COLO668 (cell line): ENCODE measurements at regions not wholly inside any gene's neighbourhood (a gene's known extent, or its start where the extent isn't known, plus 50 kb on each side); places are given as distances from the start of the nearest gene placed in this dataset.

Source experiments
- DNase-seq: peaks from one replicate; lab custom pipeline; 2025; ENCODE audit not compliant: unreplicated experiment; lab: John Stamatoyannopoulos, UW

GRCh38 chr4:100130964-100131363 lies 59.3 kb downstream of the DDIT4L start:
- no peak for DNase-seq

GRCh38 chr4:100130491-100130890 lies 59.8 kb downstream of the DDIT4L start:
- no peak for DNase-seq

DNA sequence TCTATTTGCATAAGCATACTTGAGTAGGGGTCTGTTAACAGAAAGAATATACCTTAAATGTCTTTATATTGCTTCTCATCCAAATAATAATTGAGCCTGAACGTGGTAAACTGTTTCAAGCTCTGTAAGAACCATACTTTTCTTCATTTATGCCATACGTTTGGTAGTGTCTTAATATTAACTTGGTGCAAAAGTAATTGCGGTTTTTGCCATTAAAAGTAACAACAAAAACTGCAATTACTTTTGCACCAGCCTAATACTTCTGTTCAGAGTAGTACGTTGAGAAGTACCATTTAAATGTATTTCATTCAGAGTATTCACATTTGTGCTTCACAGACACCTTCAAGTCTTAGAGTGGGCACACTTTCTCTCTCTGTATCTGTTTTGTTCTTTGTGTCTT lies 60.5 kb downstream of the DDIT4L start:
- no peak for DNase-seq

- DNase-seq = no peak
These were observed 61.9 kb downstream of the DDIT4L start for GRCh38 chr4:100128338-100128737.

GRCh38 chr4:100124715-100125114 lies 65.6 kb downstream of the DDIT4L start:
- DNase-seq = no peak

DNA sequence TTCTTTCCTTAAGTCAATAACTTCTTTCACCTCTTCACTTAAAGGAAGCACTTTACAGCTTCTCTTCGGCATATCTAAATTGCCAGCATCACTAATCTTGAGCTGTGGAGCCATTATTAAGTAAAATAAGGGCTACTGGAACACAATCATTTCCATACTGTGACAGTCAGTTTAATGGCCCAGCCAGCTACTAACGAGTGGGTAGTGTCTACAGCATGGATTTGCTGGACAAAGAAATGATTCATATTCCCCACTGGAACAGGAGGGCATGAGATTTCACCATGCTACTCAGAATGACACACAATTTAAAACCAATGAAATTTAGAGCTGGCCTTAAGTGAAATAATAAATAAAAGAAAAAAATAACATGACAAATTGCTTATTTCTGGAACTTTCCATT lies 72.1 kb downstream of the DDIT4L start:
- DNase-seq = no peak

GRCh38 chr4:100117750-100118149 lies 72.5 kb downstream of the DDIT4L start:
- no peak for DNase-seq

GRCh38 chr4:100114909-100115308 lies 75.4 kb downstream of the DDIT4L start:
- no peak for DNase-seq

DNA sequence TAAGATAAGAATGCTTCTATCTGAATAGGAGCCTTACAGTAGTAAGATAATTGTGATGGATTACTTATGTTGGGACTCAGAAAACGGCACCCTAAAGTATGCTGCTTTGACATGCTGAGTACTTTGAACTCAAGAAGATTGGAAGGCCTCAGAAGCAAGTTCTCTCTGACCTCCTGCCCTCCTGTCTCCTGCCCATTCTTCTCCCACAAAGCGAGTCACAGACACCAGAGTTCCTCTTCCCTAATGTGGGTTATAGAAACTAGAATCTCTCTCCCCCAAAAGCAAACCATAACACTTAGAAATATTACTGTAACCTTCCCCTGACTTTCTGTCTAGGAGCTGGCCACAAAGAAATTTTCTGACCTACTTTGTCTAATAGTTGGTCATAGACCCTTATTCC lies 76.5 kb downstream of the DDIT4L start:
- no peak for DNase-seq

- DNase-seq = no peak
These were observed 77.2 kb downstream of the DDIT4L start for GRCh38 chr4:100113096-100113495.

GRCh38 chr4:100109921-100110320 lies 80.3 kb downstream of the DDIT4L start:
- no peak for DNase-seq

DNA sequence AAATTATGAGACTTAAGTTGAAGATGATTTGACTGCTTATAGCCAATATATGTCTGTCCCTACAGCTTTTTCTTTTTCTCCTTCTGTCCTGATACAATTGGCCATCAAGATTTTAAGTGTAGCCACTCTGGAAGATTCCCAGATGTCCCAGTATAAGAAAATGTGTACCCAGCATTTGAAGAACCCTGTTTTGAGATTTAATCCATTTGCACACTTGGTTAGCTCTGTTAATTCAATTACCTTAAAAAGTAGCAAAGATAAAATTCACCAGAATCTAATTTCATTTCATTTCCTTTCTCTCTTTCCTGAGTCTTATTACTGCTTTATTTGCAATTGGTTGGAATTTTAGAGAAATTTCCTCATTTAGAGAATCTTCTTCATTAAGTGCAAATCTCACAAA lies 81.4 kb downstream of the DDIT4L start:
- DNase-seq = no peak

- no peak for DNase-seq
These were observed 83.3 kb downstream of the DDIT4L start for GRCh38 chr4:100106982-100107381.

- no peak for DNase-seq
These were observed 86.6 kb downstream of the DDIT4L start for GRCh38 chr4:100103671-100104070.

GRCh38 chr4:100100985-100101384 lies 89.3 kb downstream of the DDIT4L start:
- no peak for DNase-seq

DNA sequence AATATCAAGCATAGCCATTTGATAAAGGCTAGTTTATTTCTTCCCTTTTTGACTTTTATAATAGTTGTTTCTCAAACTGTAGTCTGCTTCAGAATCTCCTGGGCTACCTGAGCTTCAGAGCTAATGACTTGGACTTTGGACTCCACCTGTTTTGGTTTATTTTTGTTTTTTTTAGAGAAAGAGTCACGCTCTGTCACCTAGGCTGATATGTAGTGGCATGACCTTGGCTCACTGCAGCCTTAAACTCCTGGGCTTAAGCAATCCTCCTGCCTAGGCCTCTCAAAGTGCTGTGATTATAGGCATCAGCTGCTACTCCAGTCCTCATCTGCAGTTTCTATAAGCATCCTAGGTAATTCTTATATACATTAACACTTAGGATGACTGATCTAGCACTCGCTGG lies 90.5 kb downstream of the DDIT4L start:
- no peak for DNase-seq

GRCh38 chr4:100098681-100099080 lies 91.6 kb downstream of the DDIT4L start:
- no peak for DNase-seq

DNA sequence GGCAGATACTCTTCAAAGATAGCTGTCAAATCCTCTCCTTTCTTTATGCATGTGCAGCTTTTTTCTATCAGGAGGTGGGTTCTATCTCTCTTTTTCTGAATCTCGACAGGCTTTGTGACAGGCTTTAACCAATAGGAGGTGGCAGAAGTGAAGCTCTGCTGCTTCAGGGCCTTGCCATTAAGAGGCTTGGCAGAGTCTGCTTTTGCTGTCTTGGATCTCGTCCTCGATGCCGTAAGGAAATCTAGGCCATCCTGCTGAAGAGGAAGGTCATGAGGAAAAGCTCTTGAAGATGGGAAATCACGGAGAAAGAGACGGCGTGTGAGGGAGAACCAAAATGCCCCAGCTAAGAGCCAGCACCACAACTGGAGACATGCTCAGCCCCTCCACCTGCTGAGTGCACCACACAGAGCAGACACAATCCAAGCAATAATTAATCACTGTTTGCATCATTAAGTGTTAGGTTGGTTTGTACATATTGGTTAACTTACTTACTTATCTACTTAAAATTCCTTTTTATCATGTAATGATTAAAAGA lies 92.2 kb downstream of the DDIT4L start:
- no peak for DNase-seq

- peak; percentile 34 for DNase-seq
These were observed 94.3 kb downstream of the DDIT4L start for GRCh38 chr4:100095729-100096595.

DNA sequence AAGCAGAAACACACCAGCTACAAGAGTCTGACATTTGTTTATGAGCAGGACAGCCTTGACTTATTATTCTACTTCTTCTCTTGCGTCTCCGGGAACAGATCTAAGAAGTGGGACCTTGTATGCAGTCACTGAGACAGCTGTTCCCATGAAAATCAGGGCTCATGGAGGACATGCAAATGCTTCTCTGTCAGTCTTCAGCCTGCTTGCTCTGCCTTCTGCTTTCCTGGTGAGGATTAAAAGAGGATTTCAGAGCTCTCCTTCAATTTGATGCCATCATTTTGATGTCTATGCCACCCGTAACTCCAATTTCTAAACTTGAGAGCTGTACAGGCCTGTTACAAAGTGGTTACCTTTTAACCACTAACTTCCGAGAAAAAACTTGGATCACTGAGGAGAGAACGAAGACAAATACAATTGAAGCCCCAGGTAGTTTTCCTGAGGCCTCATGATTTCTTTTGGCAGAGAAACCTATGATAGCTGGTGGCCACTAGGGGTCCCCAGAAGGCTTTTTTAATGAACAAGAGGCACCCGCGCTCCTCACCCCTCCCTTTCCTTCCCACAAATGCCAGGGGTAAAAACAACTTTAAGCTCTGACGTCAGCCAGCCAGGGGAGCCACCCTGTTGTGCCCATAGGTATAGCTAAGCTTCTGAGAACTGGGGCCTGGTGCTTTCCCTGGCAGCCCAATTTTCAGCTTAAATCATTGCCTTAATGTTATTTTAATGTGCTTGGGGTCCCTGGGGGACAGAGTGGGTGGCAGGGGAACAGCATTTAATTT lies 97.0 kb downstream of the DDIT4L start:
- DNase-seq = peak; percentile 75

GRCh38 chr4:100087743-100088142 lies 102.5 kb downstream of the DDIT4L start:
- no peak for DNase-seq
